Epithelial cell of esophagus (primary cell): ENCODE measurements at regions not wholly inside any gene's neighbourhood (a gene's known extent, or its start where the extent isn't known, plus 50 kb on each side); places are given as distances from the start of the nearest gene placed in this dataset.

Experiments
- DNase-seq: peaks from one replicate; pipeline ENCODE4 v3.0.0; 2010; ENCODE audit warnings: low read depth
- H3K4me3 ChIP-seq: 2 replicates; pipeline ENCODE4 v1.5.1; 2011; ENCODE audit warnings: mild to moderate bottlenecking, low read length, control low read depth
- CTCF ChIP-seq: IDR thresholded peaks from 2 replicates; pipeline ENCODE4 v1.5.1; 2011; ENCODE audit warnings: low read depth, mild to moderate bottlenecking, low read length, control low read depth, inconsistent platforms; ENCODE audit not compliant: insufficient read depth; ENCODE audit errors: missing control alignments

DNA sequence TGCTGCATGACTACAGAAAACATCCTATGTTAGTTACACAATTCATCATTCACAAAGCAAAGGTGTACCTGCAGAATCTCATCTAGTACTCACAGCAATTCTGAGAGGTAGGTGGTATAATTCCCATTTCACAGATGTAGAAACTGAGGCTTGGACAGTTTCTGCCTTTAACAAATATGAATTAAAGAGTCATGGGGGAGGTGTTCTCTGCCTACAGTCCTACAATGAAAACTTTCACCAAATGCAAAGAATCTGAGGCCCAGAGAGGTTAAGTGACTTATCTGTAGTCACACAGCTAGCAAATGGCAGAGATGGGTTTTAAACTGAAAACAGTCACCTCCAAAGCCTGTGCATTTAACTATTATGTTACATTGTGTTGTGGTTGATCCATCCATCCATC lies 171.6 kb upstream of the WSCD2 start:
- H3K4me3 ChIP-seq, result no peak overlapping the region
- no peak for DNase-seq
- TF ChIP-seq CTCF, result no peak

GRCh38 chr12:107963635-107964034 lies 165.5 kb upstream of the WSCD2 start:
- no peak for DNase-seq
- TF ChIP-seq CTCF, result no peak
- H3K4me3 ChIP-seq, result no peak overlapping the region

DNA sequence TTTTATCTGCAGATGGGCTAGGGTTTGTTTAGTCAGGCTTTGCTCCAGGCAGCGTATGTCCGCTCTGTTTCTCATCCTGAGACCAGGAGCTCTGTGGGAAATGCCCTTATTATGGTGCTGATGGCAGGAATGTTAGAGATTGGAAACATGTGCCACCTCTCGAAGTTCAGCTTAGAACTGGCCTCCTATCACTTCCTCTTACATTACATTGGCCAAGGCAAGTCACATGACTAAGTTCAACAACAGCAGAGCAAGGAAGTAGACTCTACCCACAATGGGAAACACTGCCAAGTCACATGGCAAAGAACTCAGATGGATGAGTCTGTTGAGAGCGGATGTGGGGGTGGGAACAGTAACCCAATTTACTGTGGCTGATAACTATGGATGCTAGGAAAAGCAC lies 161.9 kb upstream of the WSCD2 start:
- TF ChIP-seq CTCF, result no peak
- DNase-seq, result no peak
- H3K4me3 ChIP-seq, result no peak overlapping the region

- H3K4me3 ChIP-seq, result no peak overlapping the region
- DNase-seq, result no peak
- no peak for TF ChIP-seq CTCF
Measured at GRCh38 chr12:107973950-107974349, 155.1 kb upstream of the WSCD2 start.

GRCh38 chr12:107976331-107976730 lies 152.8 kb upstream of the WSCD2 start:
- DNase-seq, result no peak
- TF ChIP-seq CTCF, result no peak
- no peak overlapping the region for H3K4me3 ChIP-seq

- TF ChIP-seq CTCF, result no peak
- no peak for DNase-seq
- no peak overlapping the region for H3K4me3 ChIP-seq
Measured at GRCh38 chr12:107978201-107978600, 150.9 kb upstream of the WSCD2 start.

DNA sequence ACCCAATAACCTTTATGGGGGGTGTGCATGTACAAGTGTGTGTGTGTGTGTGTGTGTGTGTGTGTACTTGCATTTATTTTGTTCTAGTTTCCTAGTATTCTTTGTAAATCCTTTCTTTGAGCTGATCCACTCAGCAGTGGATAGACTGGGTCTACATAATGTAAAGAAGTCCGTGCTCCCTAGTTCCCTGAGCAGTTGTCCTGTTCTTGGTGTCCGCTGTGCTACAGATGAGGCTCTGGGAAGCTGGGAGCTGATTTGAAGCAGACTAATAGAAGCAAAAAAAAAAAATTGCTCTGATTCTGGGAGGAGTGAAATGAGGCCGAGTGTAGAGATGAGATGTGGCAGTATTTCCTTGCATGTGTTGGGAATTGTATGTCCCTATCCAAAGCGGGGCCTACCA lies 150.4 kb upstream of the WSCD2 start:
- no peak for TF ChIP-seq CTCF
- no peak overlapping the region for H3K4me3 ChIP-seq
- no peak for DNase-seq
